HEK293 (cell line): ENCODE measurements at regions not wholly inside any gene's neighbourhood (a gene's known extent, or its start where the extent isn't known, plus 50 kb on each side); places are given as distances from the start of the nearest gene placed in this dataset.

Source experiments
- CTCF ChIP-seq: fragments of 450-650 bp; formaldehyde crosslinking; IDR thresholded peaks from 2 replicates; pipeline ENCODE4 v1.5.1; 2016; ENCODE audit warnings: missing biosample characterization, missing genetic modification characterization
- HOXA7 ChIP-seq: sonication (generic); formaldehyde crosslinking; IDR thresholded peaks from 2 replicates; pipeline ENCODE4 v1.8.1; 2022; ENCODE audit warnings: missing genetic modification reagents, borderline replicate concordance
- ZBTB21 ChIP-seq: fragments of 450-650 bp; formaldehyde crosslinking; IDR thresholded peaks from 2 replicates; pipeline ENCODE4 v1.5.1; 2017; ENCODE audit warnings: missing biosample characterization, missing genetic modification characterization

GRCh38 chr15:101578443-101578894 is 73.7 kb downstream of the TM2D3 start:
- TF ChIP-seq HOXA7: no peak
- TF ChIP-seq CTCF (tag by site-specific recombination): peak; percentile 74
- no peak for TF ChIP-seq ZBTB21 (tag by site-specific recombination)
